HG03439 (cell line): ENCODE measurements at regions not wholly inside any gene's neighbourhood (a gene's known extent, or its start where the extent isn't known, plus 50 kb on each side); places are given as distances from the start of the nearest gene placed in this dataset.

Experiments used
- ATAC-seq: cut with Tn5 transposase; IDR thresholded peaks from one replicate; pipeline ENCODE4 v1.9.1; 2021; ENCODE audit warnings: mild to moderate bottlenecking, moderate library complexity; ENCODE audit not compliant: unreplicated experiment

- no peak for ATAC-seq
Observed at GRCh38 chr2:149733936-149734685, 146.5 kb upstream of the MMADHC start.

GRCh38 chr2:149732730-149733290 lies 145.2 kb upstream of the MMADHC start:
- no peak for ATAC-seq

GRCh38 chr2:149732001-149732685 lies 144.6 kb upstream of the MMADHC start:
- no peak for ATAC-seq

GRCh38 chr2:149731079-149731478 lies 143.5 kb upstream of the MMADHC start:
- ATAC-seq: no peak

GRCh38 chr2:149729586-149729985 lies 142.0 kb upstream of the MMADHC start:
- ATAC-seq: no peak

GRCh38 chr2:149727927-149728326 lies 140.4 kb upstream of the MMADHC start:
- no peak for ATAC-seq

- ATAC-seq: no peak
Observed at GRCh38 chr2:149725234-149725633, 137.7 kb upstream of the MMADHC start.

- no peak for ATAC-seq
Observed at GRCh38 chr2:149724091-149724490, 136.5 kb upstream of the MMADHC start.

- no peak for ATAC-seq
Observed at GRCh38 chr2:149720615-149721014, 133.0 kb upstream of the MMADHC start.

GRCh38 chr2:149719695-149720094 lies 132.1 kb upstream of the MMADHC start:
- no peak for ATAC-seq

GRCh38 chr2:149716687-149717086 lies 129.1 kb upstream of the MMADHC start:
- ATAC-seq: no peak

GRCh38 chr2:149715894-149716293 lies 128.3 kb upstream of the MMADHC start:
- no peak for ATAC-seq

- ATAC-seq: no peak
Observed at GRCh38 chr2:149715005-149715592, 127.5 kb upstream of the MMADHC start.

- ATAC-seq: no peak
Observed at GRCh38 chr2:149709496-149710263, 122.1 kb upstream of the MMADHC start.

- no peak for ATAC-seq
Observed at GRCh38 chr2:149703281-149703680, 115.7 kb upstream of the MMADHC start.

GRCh38 chr2:149702571-149702970 lies 115.0 kb upstream of the MMADHC start:
- no peak for ATAC-seq

- no peak for ATAC-seq
Observed at GRCh38 chr2:149701241-149701640, 113.7 kb upstream of the MMADHC start.

- ATAC-seq: no peak
Observed at GRCh38 chr2:149692961-149693396, 105.4 kb upstream of the MMADHC start.

GRCh38 chr2:149690825-149691224 lies 103.2 kb upstream of the MMADHC start:
- no peak for ATAC-seq

- no peak for ATAC-seq
Observed at GRCh38 chr2:149687052-149687427, 99.5 kb upstream of the MMADHC start.
